ENCODE measurements at regions not wholly inside any gene's neighbourhood (a gene's known extent, or its start where the extent isn't known, plus 50 kb on each side); places are given as distances from the start of the nearest gene placed in this dataset.

DNA sequence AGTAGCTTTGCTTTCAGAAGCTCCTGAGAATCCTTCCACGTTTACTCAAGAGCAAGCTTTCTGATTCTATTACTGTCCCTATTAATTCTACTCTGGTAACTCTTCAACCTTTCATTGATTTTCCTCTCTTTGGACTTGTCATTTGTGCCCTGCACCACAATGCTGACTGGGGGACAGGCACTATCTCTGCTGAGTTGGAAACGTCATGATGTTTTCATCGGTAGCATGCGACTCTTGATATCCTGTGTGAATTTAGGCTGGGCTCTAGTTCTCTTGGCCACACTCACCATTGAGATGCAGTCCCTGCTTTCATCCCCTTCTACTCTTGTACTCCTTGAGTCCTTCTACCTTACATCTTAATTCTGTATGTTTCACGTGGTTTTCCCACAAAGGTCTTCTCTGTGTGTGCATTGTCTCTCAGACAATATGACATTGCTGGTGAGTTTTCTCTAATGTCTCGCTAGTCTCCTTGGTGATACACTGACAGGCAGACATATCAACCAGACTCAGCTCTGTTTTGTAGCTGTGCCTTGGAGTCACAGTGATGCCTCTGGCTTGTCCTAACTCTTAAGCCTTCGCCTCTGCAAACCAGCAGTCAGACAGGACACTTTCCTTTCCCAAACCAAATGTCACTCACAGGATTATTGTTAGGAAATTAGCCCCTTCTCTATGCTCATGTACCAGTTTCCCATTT lies 223.6 kb upstream of the ADGRL2 start:
- Histone ChIP-seq H3K27ac (no peak overlapping the region), H3K27me3 (no peaks in the 10 kb centered on the region), H3K9me3 (no peaks in the 10 kb centered on the region), H3K36me3 (no peaks in the 10 kb centered on the region), H3K4me3 (no peak overlapping the region), H3K4me1 (peaks cover 0 to 10% (median 0%) of the 10 kb centered on the region in 4 donors)
- TF ChIP-seq, protein P1, sequence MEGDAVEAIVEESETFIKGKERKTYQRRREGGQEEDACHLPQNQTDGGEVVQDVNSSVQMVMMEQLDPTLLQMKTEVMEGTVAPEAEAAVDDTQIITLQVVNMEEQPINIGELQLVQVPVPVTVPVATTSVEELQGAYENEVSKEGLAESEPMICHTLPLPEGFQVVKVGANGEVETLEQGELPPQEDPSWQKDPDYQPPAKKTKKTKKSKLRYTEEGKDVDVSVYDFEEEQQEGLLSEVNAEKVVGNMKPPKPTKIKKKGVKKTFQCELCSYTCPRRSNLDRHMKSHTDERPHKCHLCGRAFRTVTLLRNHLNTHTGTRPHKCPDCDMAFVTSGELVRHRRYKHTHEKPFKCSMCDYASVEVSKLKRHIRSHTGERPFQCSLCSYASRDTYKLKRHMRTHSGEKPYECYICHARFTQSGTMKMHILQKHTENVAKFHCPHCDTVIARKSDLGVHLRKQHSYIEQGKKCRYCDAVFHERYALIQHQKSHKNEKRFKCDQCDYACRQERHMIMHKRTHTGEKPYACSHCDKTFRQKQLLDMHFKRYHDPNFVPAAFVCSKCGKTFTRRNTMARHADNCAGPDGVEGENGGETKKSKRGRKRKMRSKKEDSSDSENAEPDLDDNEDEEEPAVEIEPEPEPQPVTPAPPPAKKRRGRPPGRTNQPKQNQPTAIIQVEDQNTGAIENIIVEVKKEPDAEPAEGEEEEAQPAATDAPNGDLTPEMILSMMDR (IDR thresholded peaks at IDR 0.05): no peak
- TF ChIP-seq POLR2A (IDR thresholded peaks at IDR 0.05): no peak
- intact Hi-C loops (cut with DNase I): no loop called here
- 53% methylated on average over 7 of the region's 7 CpGs for WGBS (ENCODE audit: insufficient coverage, low coverage, low lambda C conversion rate, missing lambda C conversion rate)
- DNase-seq (no peak), ATAC-seq (peak; percentile 76 to 88 (median 82))

DNA sequence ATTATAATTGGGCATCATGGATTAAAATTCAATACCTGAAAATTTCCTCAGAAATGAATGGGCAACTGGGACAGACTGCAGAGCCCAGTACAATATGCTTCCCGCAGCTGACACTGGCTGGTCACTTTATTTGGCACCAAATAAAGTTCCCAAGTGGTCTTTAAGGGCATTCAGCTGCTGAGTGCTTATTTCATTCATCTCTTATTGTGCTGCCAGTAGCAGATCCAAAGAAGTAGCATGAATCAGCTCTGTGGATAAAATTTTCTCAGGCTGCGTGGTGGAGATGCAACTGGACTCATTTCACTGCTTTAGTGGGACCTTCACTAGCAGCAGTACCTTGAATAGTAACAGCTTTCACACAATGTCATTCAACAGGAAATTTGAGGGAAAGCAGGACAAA lies 226.3 kb upstream of the ADGRL2 start:
- ATAC-seq (no peak), DNase-seq (no peak)

GRCh38 chr1:81573458-81573857 lies 227.3 kb upstream of the ADGRL2 start:
- Histone ChIP-seq H3K4me3 (no peak overlapping the region), H3K27me3 (no peaks in the 10 kb centered on the region), H3K36me3 (no peaks in the 10 kb centered on the region), H3K4me1 (peaks cover 0 to 7% (median 0%) of the 10 kb centered on the region in 4 donors), H3K9me3 (no peaks in the 10 kb centered on the region), H3K27ac (no peak overlapping the region)
- no peak for DNase-seq
- intact Hi-C loops (cut with DNase I): no loop called here
- TF ChIP-seq, protein P1 (IDR thresholded peaks at IDR 0.05): no peak
- TF ChIP-seq POLR2A (IDR thresholded peaks at IDR 0.05): no peak
- ATAC-seq: no peak
- WGBS (ENCODE audit: insufficient coverage, low coverage, low lambda C conversion rate, missing lambda C conversion rate): 47% methylated on average over 2 of the region's 2 CpGs

More for the DNA sequence above, 226.3 kb upstream of the ADGRL2 start:
- Histone ChIP-seq H3K4me3 (no peak overlapping the region), H3K36me3 (no peaks in the 10 kb centered on the region), H3K9me3 (no peaks in the 10 kb centered on the region), H3K4me1 (peaks cover 0 to 7% (median 0%) of the 10 kb centered on the region in 4 donors), H3K27me3 (no peaks in the 10 kb centered on the region), H3K27ac (no peak overlapping the region)
- intact Hi-C loops (cut with DNase I): no loop called here
- 63% methylated on average over 2 of the region's 2 CpGs for WGBS (ENCODE audit: insufficient coverage, low coverage, low lambda C conversion rate, missing lambda C conversion rate)
- TF ChIP-seq POLR2A (IDR thresholded peaks at IDR 0.05): no peak
- TF ChIP-seq, protein P1 (IDR thresholded peaks at IDR 0.05): no peak

DNA sequence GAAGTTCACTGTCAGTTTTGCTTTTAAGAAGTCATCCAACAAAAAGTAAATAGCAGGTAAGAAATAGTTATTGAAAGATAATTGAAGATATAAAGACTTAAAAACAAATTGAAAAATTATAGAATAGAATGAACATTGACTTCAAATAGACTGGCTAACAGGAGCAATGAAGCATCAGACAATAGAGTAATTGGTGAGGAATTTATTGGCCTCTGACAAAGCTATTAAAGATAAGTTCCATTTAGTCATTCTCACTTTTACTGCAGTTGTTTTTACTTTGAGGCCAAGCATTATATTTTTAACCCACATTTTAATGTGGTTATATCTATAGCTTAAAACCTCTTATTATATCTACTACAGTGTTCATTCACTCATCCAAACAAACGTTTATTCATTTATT lies 228.8 kb upstream of the ADGRL2 start:
- Histone ChIP-seq H3K27ac (no peak overlapping the region), H3K27me3 (no peaks in the 10 kb centered on the region), H3K4me3 (no peak overlapping the region), H3K4me1 (peaks cover 0 to 3% (median 0%) of the 10 kb centered on the region in 4 donors), H3K9me3 (no peaks in the 10 kb centered on the region), H3K36me3 (no peaks in the 10 kb centered on the region)
- DNase-seq (no peak), ATAC-seq (no peak)
- 56% methylated on average over 1 of the region's 1 CpG for WGBS (ENCODE audit: insufficient coverage, low coverage, low lambda C conversion rate, missing lambda C conversion rate)
- intact Hi-C loops (cut with DNase I): no loop called here
- TF ChIP-seq, protein P1 (IDR thresholded peaks at IDR 0.05): no peak
- TF ChIP-seq POLR2A (IDR thresholded peaks at IDR 0.05): no peak

Measured in right lobe of liver (tissue), 6 donors.